GM12874 (cell line): ENCODE measurements at regions not wholly inside any gene's neighbourhood (a gene's known extent, or its start where the extent isn't known, plus 50 kb on each side); places are given as distances from the start of the nearest gene placed in this dataset.

Experiments
- CTCF ChIP-seq: IDR thresholded peaks from 2 replicates; pipeline ENCODE4 v1.5.1; 2011; ENCODE audit warnings: low read depth, mild to moderate bottlenecking, control low read depth, low read length, moderate library complexity; ENCODE audit not compliant: insufficient read depth

DNA sequence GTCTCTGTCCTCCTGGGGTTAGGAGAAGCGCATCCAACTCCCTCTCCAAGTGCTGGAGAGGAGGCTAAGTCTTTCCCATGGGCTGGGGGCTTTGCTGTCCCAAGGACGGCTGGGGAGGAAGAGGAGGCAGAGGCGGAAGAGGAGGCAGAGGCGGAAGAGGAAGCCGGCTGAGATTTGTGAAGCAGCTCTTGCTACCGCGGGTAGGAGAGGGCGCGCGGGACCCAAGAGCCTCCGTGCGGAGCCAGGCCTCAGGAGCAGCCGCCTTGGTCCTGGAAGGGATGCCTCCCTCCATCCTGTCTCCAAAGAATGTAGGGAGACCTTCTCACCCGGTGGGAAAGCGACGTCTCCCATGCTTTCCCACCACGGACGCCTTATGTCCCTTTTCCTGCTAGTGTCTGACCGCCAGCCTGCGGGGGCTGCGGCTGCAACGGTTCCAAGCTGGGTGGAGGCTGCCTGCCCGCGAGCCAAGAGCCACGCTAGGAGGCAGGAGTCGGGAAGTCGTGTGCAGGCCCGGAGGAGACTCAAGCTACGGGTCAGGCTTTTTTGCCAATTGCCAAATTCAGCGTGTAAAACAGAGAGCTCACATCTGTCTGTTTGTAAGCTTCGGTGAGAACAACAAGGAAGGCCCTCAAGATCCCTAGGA, 320.3 kb downstream of the FAM72C start:
- TF ChIP-seq CTCF: no peak

DNA sequence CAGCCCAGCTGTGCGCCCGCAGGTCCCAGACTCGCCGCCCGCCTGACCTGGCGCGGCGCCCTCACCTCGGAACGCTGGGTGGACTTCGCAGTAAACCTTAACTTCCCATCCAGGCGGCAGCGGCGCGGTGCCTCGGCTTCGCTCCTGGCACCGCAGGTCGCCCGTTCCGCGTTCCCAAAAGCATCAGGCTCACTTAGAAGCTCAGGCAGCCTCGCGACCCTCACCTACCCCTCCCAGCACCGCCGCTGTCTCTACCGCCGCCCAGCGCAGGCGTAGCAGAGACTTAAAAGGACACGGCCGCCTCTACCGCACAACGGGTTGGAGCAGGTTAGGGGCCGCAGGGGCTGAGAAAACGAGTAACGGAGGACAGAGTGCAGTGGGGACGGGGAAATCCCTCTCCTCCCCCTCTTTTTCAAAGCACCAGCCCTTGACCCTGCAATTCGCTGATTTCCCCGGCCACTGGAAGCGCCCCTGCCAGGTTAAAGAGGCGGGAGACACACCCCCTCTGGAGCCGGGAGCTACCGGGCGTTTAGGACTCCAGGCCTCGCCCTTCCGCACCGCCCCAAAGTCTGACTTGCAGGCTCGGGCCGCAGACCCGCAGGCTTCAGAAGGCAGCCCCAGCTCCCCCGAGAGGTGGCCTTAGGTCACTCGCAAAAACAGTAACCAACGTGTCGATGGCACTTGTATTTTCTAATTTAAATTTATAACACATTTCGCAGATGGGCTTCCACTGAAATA, 328.5 kb downstream of the FAM72C start:
- TF ChIP-seq CTCF: no peak

DNA sequence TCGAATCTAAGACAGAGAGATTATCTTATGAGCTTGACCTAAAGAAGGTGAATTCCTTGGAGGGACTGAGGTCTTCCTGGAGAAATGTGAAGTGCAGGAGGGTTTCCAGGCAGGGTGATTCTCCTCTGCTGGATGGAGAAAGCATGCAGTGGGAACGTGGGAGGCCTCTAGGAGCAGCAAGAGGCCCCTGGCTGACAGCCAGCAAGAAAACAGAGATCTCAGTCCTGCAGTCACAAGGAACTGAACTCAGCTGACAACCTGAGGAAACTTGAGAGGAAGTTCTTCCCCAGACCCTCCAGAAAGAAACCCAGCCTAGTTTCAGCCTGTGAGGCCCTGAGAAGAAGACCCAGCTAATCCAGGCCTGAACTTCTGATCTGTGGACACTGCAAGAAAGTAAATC, 345.9 kb downstream of the FAM72C start:
- TF ChIP-seq CTCF: no peak

- TF ChIP-seq CTCF: no peak
Observed at GRCh38 chr1:143619851-143620250, 351.9 kb downstream of the FAM72C start.

DNA sequence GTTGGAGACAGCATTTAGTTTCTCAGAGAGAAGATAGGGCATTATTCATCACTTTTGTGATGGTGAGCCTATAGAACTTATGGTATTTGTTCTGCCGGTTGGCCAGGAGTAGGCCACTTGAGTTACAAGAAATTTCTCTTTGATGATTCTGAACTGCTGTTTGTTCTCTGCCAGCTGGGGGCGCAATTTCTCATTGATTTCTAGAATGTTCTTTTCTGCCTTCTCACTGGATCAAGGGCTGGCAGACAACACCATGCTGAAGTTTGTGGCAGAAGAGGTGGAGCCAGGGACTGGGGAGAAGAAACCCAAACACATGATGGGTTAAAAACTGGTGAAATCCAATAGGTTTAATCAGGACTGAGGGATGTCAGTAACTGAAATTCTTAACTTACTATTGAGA, 360.6 kb downstream of the FAM72C start:
- peak; percentile 5; the same call in 1 of the 2 replicates for TF ChIP-seq CTCF

- no peak for TF ChIP-seq CTCF
Observed at GRCh38 chr1:143610196-143610595, 361.6 kb downstream of the FAM72C start.

DNA sequence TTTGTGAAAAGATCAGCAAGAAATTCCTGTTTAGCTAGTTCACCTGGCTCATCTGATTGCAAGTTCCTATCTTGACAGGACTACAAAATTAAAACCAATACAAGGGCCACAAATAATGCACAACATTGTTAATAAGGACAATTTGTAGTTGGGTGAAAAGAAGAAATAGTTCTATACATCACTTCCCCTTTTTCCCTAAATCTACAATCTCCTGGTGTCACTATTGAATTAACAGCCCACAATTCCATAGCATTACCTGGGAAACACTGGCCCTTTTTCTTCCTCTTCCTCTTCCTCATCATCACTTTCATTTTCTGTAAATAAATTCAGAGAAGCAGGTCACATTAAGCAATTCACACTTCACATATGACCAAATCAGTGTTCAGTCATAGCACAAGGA, 366.9 kb downstream of the FAM72C start:
- no peak for TF ChIP-seq CTCF
